ENCODE measurements at regions not wholly inside any gene's neighbourhood (a gene's known extent, or its start where the extent isn't known, plus 50 kb on each side); places are given as distances from the start of the nearest gene placed in this dataset.
"Not testable (repeated sequence)": the region's sequence is repeated elsewhere in the genome, so short reads cannot be mapped to it uniquely, and the experiment has no call there.

GRCh38 chr14:105664691-105665090 is 138.3 kb downstream of the TMEM121 start:
- TF ChIP-seq CTCF (conservative IDR thresholded peaks at IDR 0.05; ENCODE audit: low read depth) = no peak
- POLR2A ChIA-PET (ENCODE audit: low non-redundant PET) = no interaction called here
- CTCF ChIA-PET = no interaction called here
- H3K27ac ChIP-seq = no peak overlapping the region
- DNase-seq (ENCODE audit: low spot score) = no peak

GRCh38 chr14:105665247-105665950 is 139.0 kb downstream of the TMEM121 start:
- H3K27ac ChIP-seq = no peak overlapping the region
- no peak for TF ChIP-seq CTCF (conservative IDR thresholded peaks at IDR 0.05; ENCODE audit: low read depth)
- POLR2A ChIA-PET (ENCODE audit: low non-redundant PET) = no interaction called here
- no peak for DNase-seq (ENCODE audit: low spot score)
- CTCF ChIA-PET = no interaction called here

GRCh38 chr14:105665951-105666277 is 139.5 kb downstream of the TMEM121 start:
- CTCF ChIA-PET = no interaction called here
- no peak for TF ChIP-seq CTCF (conservative IDR thresholded peaks at IDR 0.05; ENCODE audit: low read depth)
- POLR2A ChIA-PET (ENCODE audit: low non-redundant PET) = no interaction called here

GRCh38 chr14:105666420-105666819 is 140.0 kb downstream of the TMEM121 start:
- TF ChIP-seq CTCF (conservative IDR thresholded peaks at IDR 0.05; ENCODE audit: low read depth) = no peak
- POLR2A ChIA-PET (ENCODE audit: low non-redundant PET) = no interaction called here
- no peak overlapping the region for H3K27ac ChIP-seq
- CTCF ChIA-PET = no interaction called here
- DNase-seq (ENCODE audit: low spot score) = no peak

More at GRCh38 chr14:105665951-105666277, 139.5 kb downstream of the TMEM121 start:
- no peak overlapping the region for H3K27ac ChIP-seq
- DNase-seq (ENCODE audit: low spot score) = no peak

- CTCF ChIA-PET; POLR2A ChIA-PET (ENCODE audit: low non-redundant PET); DNase-seq (ENCODE audit: low spot score); H3K27ac ChIP-seq: not testable (repeated sequence)
Observed at GRCh38 chr14:105666991-105667662, 140.7 kb downstream of the TMEM121 start.

- CTCF ChIA-PET; H3K27ac ChIP-seq; POLR2A ChIA-PET (ENCODE audit: low non-redundant PET); DNase-seq (ENCODE audit: low spot score): not testable (repeated sequence)
Observed at GRCh38 chr14:105667663-105668020, 141.3 kb downstream of the TMEM121 start.

GRCh38 chr14:105668021-105668420 is 141.6 kb downstream of the TMEM121 start:
- DNase-seq (ENCODE audit: low spot score); H3K27ac ChIP-seq; CTCF ChIA-PET; POLR2A ChIA-PET (ENCODE audit: low non-redundant PET): not testable (repeated sequence)

- DNase-seq (ENCODE audit: low spot score); POLR2A ChIA-PET (ENCODE audit: low non-redundant PET); H3K27ac ChIP-seq: not testable (repeated sequence)
- CTCF ChIA-PET = interaction anchor here (1.0 kb wide), 1 partner anchor 131 kb away, joined by 3 read pairs; no protein-coding TSS in a partner anchor
Observed at GRCh38 chr14:105668471-105669230, 142.3 kb downstream of the TMEM121 start.

GRCh38 chr14:105669231-105669610 is 142.8 kb downstream of the TMEM121 start:
- DNase-seq (ENCODE audit: low spot score); H3K27ac ChIP-seq; POLR2A ChIA-PET (ENCODE audit: low non-redundant PET): not testable (repeated sequence)
- CTCF ChIA-PET = interaction anchor here (1.0 kb wide), 1 partner anchor 132 kb away, joined by 3 read pairs; no protein-coding TSS in a partner anchor

GRCh38 chr14:105669646-105670045 is 143.3 kb downstream of the TMEM121 start:
- CTCF ChIA-PET = interaction anchor here (1.0 kb wide), 1 partner anchor 132 kb away, joined by 3 read pairs; no protein-coding TSS in a partner anchor
- H3K27ac ChIP-seq; POLR2A ChIA-PET (ENCODE audit: low non-redundant PET); DNase-seq (ENCODE audit: low spot score): not testable (repeated sequence)

GRCh38 chr14:105672450-105673200 is 146.2 kb downstream of the TMEM121 start:
- H3K27ac ChIP-seq; CTCF ChIA-PET; DNase-seq (ENCODE audit: low spot score); POLR2A ChIA-PET (ENCODE audit: low non-redundant PET): not testable (repeated sequence)

- H3K27ac ChIP-seq; DNase-seq (ENCODE audit: low spot score); POLR2A ChIA-PET (ENCODE audit: low non-redundant PET): not testable (repeated sequence)
- CTCF ChIA-PET = interaction anchor here (1.0 kb wide), 1 partner anchor 270 kb away, joined by 4 read pairs; no protein-coding TSS in a partner anchor
Observed at GRCh38 chr14:105675433-105675832, 149.1 kb downstream of the TMEM121 start.
